ENCODE measurements at regions not wholly inside any gene's neighbourhood (a gene's known extent, or its start where the extent isn't known, plus 50 kb on each side); places are given as distances from the start of the nearest gene placed in this dataset.
A peak's percentile ranks its signal among the peaks of the same experiment; 100 is the strongest.

- Histone ChIP-seq H3K36me3 (ENCODE audit: control insufficient read depth in 2 of 3, insufficient read depth in 3 of 3, low read length in 3 of 3) (no peaks in the 10 kb centered on the region), H3K9me3 (ENCODE audit: control insufficient read depth in 2 of 3, low read length in 3 of 3) (no peaks in the 10 kb centered on the region), H3K27me3 (ENCODE audit: control insufficient read depth in 2 of 2, insufficient read depth in 2 of 2, low read length in 2 of 2) (no peaks in the 10 kb centered on the region), H3K4me1 (ENCODE audit: control insufficient read depth in 2 of 2, insufficient read depth in 2 of 2, low read length in 2 of 2) (no peaks in the 10 kb centered on the region), H3K4me3 (ENCODE audit: low read length) (no peak overlapping the region), H3K27ac (ENCODE audit: low read depth, low read length) (no peak overlapping the region)
- Mint-ChIP-seq H3K27ac (no peak overlapping the region), H3K36me3 (peaks cover 0 to 5% (median 0%) of the 10 kb centered on the region in 5 donors), H3K27me3 (peaks cover 0 to 14% (median 6%) of the 10 kb centered on the region in 5 donors), H3K4me3 (no peak overlapping the region), H3K9me3 (peaks cover 0 to 21% (median 0%) of the 10 kb centered on the region in 11 donors), H3K4me1 (peaks cover 0 to 5% (median 0%) of the 10 kb centered on the region in 7 donors)
- no peak for ATAC-seq
- no peak for DNase-seq
- intact Hi-C loops (cut with micrococcal nuclease) = no loop called here
- ChIA-PET POLR2A (no interaction called here), CTCF (no interaction called here)
Measured at GRCh38 chr6:169921217-169921616, 169.8 kb downstream of the ERMARD start.

DNA sequence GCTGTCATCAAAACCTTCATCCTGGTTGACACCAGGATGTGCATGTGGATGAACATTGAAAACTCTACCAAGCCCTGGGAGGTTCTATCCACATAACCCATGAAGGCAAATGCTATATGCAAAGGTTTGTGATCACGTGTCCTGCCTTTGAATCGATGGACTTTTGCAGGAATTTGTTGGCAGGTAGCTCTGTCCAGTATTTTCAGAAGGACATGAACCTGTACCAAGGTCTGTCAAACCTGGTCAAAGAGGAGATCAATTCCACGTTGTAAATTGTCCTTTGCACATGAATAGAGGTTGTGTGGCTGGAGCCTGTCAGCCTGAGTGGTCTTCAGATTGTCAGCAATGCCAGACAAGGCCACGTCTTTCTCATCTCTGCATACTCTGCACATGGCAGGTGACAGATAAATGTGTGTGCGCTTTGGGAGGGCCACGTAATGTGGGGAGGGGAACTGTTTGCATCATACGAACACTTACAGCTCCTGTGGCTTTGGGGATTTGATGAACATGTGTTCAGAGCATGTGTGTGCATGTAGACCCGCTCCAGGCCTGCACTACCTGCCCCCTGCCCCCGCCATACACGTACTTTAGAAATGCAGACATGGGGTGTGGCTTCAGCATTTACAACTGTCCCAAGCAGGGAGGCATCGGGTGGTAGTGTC is 169.1 kb downstream of the ERMARD start:
- no peak overlapping the region for H3K27ac Mint-ChIP-seq
- peaks cover 0 to 17% (median 0%) of the 10 kb centered on the region in 11 donors for H3K9me3 Mint-ChIP-seq
- Histone ChIP-seq H3K4me3 (ENCODE audit: low read length) (no peak overlapping the region), H3K27me3 (ENCODE audit: control insufficient read depth in 2 of 2, insufficient read depth in 2 of 2, low read length in 2 of 2) (no peaks in the 10 kb centered on the region), H3K36me3 (ENCODE audit: control insufficient read depth in 2 of 3, insufficient read depth in 3 of 3, low read length in 3 of 3) (no peaks in the 10 kb centered on the region), H3K4me1 (ENCODE audit: control insufficient read depth in 2 of 2, insufficient read depth in 2 of 2, low read length in 2 of 2) (no peaks in the 10 kb centered on the region), H3K9me3 (ENCODE audit: control insufficient read depth in 2 of 3, low read length in 3 of 3) (no peaks in the 10 kb centered on the region), H3K27ac (ENCODE audit: low read depth, low read length) (no peak overlapping the region)
- ATAC-seq = no peak
- H3K27me3 Mint-ChIP-seq = peaks cover 0 to 10% (median under 1%) of the 10 kb centered on the region in 5 donors
- H3K36me3 Mint-ChIP-seq = peaks cover 0 to under 1% (median 0%) of the 10 kb centered on the region in 5 donors
- H3K4me1 Mint-ChIP-seq = peaks cover 0 to 5% (median 0%) of the 10 kb centered on the region in 7 donors
- POLR2A ChIA-PET = no interaction called here
- intact Hi-C loops (cut with micrococcal nuclease) = no loop called here
- CTCF ChIA-PET = no interaction called here
- DNase-seq = no peak
- no peak overlapping the region for H3K4me3 Mint-ChIP-seq

GRCh38 chr6:169918954-169919549 is 167.6 kb downstream of the ERMARD start:
- no peaks in the 10 kb centered on the region for H3K36me3 ChIP-seq (ENCODE audit: control insufficient read depth in 2 of 3, insufficient read depth in 3 of 3, low read length in 3 of 3)
- no peaks in the 10 kb centered on the region for H3K27me3 ChIP-seq (ENCODE audit: control insufficient read depth in 2 of 2, insufficient read depth in 2 of 2, low read length in 2 of 2)
- Mint-ChIP-seq H3K27ac (no peak overlapping the region), H3K4me3 (no peak overlapping the region), H3K27me3 (peaks cover 0 to 16% (median 7%) of the 10 kb centered on the region in 5 donors), H3K4me1 (peaks cover 0 to 5% (median 0%) of the 10 kb centered on the region in 7 donors), H3K9me3 (peaks cover 0 to 17% (median 0%) of the 10 kb centered on the region in 11 donors), H3K36me3 (no peaks in the 10 kb centered on the region)
- H3K9me3 ChIP-seq (ENCODE audit: control insufficient read depth in 2 of 3, low read length in 3 of 3) = no peaks in the 10 kb centered on the region
- H3K4me1 ChIP-seq (ENCODE audit: control insufficient read depth in 2 of 2, insufficient read depth in 2 of 2, low read length in 2 of 2) = no peaks in the 10 kb centered on the region
- H3K4me3 ChIP-seq (ENCODE audit: low read length) = no peak overlapping the region
- ChIA-PET CTCF (no interaction called here), POLR2A (no interaction called here)
- no peak overlapping the region for H3K27ac ChIP-seq (ENCODE audit: low read depth, low read length)
- ATAC-seq (no peak), DNase-seq (no peak)
- intact Hi-C loops (cut with micrococcal nuclease) = no loop called here

DNA sequence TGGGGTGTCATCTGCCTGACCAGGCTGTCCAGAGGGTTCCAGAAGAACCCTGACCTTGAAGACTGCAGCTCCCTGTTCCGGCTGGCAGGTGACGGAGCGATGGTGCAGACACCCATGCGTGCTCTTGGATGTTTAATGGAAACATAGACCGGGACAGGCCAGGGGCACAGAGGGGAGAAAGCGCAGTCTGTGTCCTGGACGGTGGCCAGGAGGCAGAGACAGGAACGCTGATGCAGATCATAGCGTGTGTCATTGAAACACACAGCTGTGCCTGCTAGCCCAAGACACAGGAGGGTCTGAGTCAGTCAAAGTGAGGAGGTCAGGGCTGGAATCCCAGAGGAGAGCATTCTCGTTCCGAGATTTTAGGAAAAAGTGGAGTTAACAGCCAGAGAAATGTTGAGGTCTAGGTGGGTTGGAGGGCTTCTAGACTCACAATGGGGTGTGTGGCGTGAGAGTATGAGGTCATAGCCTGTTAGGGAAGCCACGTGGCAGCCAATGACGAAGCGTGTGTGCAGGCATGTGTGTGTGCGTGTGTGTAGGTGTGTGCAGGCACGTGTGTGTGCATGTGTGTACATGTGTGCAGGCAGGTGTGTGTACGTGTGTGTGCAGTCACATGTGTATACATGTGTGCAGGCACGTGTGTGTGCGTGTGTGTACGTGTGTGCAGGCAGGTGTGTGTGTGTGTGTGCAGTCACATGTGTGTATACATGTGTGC is 167.0 kb downstream of the ERMARD start:
- Mint-ChIP-seq H3K36me3 (no peaks in the 10 kb centered on the region), H3K4me1 (peaks cover 0 to 9% (median 0%) of the 10 kb centered on the region in 7 donors), H3K4me3 (no peak overlapping the region), H3K27ac (peak overlapping the region in 1 of 9 donors; percentile 38), H3K9me3 (peaks cover 0 to 17% (median 0%) of the 10 kb centered on the region in 11 donors), H3K27me3 (peaks cover 0 to 21% (median 7%) of the 10 kb centered on the region in 5 donors)
- H3K4me3 ChIP-seq (ENCODE audit: low read length) = no peak overlapping the region
- no peaks in the 10 kb centered on the region for H3K27me3 ChIP-seq (ENCODE audit: control insufficient read depth in 2 of 2, insufficient read depth in 2 of 2, low read length in 2 of 2)
- ChIA-PET POLR2A (no interaction called here), CTCF (no interaction called here)
- H3K36me3 ChIP-seq (ENCODE audit: control insufficient read depth in 2 of 3, insufficient read depth in 3 of 3, low read length in 3 of 3) = no peaks in the 10 kb centered on the region
- intact Hi-C loops (cut with micrococcal nuclease) = no loop called here
- H3K27ac ChIP-seq (ENCODE audit: low read depth, low read length) = no peak overlapping the region
- ATAC-seq (no peak), DNase-seq (no peak)
- H3K9me3 ChIP-seq (ENCODE audit: control insufficient read depth in 2 of 3, low read length in 3 of 3) = no peaks in the 10 kb centered on the region
- no peaks in the 10 kb centered on the region for H3K4me1 ChIP-seq (ENCODE audit: control insufficient read depth in 2 of 2, insufficient read depth in 2 of 2, low read length in 2 of 2)

GRCh38 chr6:169917153-169917552 is 165.7 kb downstream of the ERMARD start:
- Histone ChIP-seq H3K4me1 (ENCODE audit: control insufficient read depth in 2 of 2, insufficient read depth in 2 of 2, low read length in 2 of 2) (no peaks in the 10 kb centered on the region), H3K4me3 (ENCODE audit: low read length) (no peak overlapping the region), H3K9me3 (ENCODE audit: control insufficient read depth in 2 of 3, low read length in 3 of 3) (no peaks in the 10 kb centered on the region), H3K27me3 (ENCODE audit: control insufficient read depth in 2 of 2, insufficient read depth in 2 of 2, low read length in 2 of 2) (no peaks in the 10 kb centered on the region), H3K36me3 (ENCODE audit: control insufficient read depth in 2 of 3, insufficient read depth in 3 of 3, low read length in 3 of 3) (no peaks in the 10 kb centered on the region), H3K27ac (ENCODE audit: low read depth, low read length) (no peak overlapping the region)
- Mint-ChIP-seq H3K36me3 (no peaks in the 10 kb centered on the region), H3K9me3 (peaks cover 0 to 17% (median 0%) of the 10 kb centered on the region in 11 donors), H3K4me3 (no peak overlapping the region), H3K27me3 (peaks cover 0 to 21% (median 7%) of the 10 kb centered on the region in 5 donors), H3K4me1 (peaks cover 0 to 9% (median 5%) of the 10 kb centered on the region in 7 donors), H3K27ac (no peak overlapping the region)
- ChIA-PET CTCF (no interaction called here), POLR2A (no interaction called here)
- DNase-seq (no peak), ATAC-seq (no peak)
- intact Hi-C loops (cut with micrococcal nuclease) = no loop called here

GRCh38 chr6:169915769-169916550 is 164.5 kb downstream of the ERMARD start:
- ChIA-PET POLR2A (no interaction called here), CTCF (no interaction called here)
- ATAC-seq (no peak), DNase-seq (no peak)
- H3K9me3 ChIP-seq (ENCODE audit: control insufficient read depth in 2 of 3, low read length in 3 of 3) = no peaks in the 10 kb centered on the region
- Mint-ChIP-seq H3K9me3 (peaks cover 0 to 17% (median 0%) of the 10 kb centered on the region in 11 donors), H3K4me1 (peaks cover 0 to 6% (median 4%) of the 10 kb centered on the region in 7 donors), H3K27ac (no peak overlapping the region), H3K4me3 (no peak overlapping the region), H3K27me3 (peaks cover 0 to 21% (median 9%) of the 10 kb centered on the region in 5 donors), H3K36me3 (no peaks in the 10 kb centered on the region)
- no peaks in the 10 kb centered on the region for H3K36me3 ChIP-seq (ENCODE audit: control insufficient read depth in 2 of 3, insufficient read depth in 3 of 3, low read length in 3 of 3)
- H3K4me1 ChIP-seq (ENCODE audit: control insufficient read depth in 2 of 2, insufficient read depth in 2 of 2, low read length in 2 of 2) = no peaks in the 10 kb centered on the region
- no peaks in the 10 kb centered on the region for H3K27me3 ChIP-seq (ENCODE audit: control insufficient read depth in 2 of 2, insufficient read depth in 2 of 2, low read length in 2 of 2)
- H3K4me3 ChIP-seq (ENCODE audit: low read length) = no peak overlapping the region
- intact Hi-C loops (cut with micrococcal nuclease) = no loop called here
- no peak overlapping the region for H3K27ac ChIP-seq (ENCODE audit: low read depth, low read length)

Measured in naive thymus-derived CD4-positive, alpha-beta T cell (primary cell).